ENCODE measurements at regions not wholly inside any gene's neighbourhood (a gene's known extent, or its start where the extent isn't known, plus 50 kb on each side); places are given as distances from the start of the nearest gene placed in this dataset.

- Histone ChIP-seq H4K20me1 (ENCODE audit: control insufficient read depth, insufficient read depth, low read length, poor library complexity, severe bottlenecking) (no peaks in the 10 kb centered on the region), H2AFZ (ENCODE audit: insufficient read depth, low read depth, low read length, poor library complexity, severe bottlenecking) (no peak overlapping the region), H3K4me1 (ENCODE audit: control insufficient read depth in 2 of 2, insufficient read depth in 2 of 2, low read length in 2 of 2) (no peaks in the 10 kb centered on the region), H3K27ac (ENCODE audit: low read length in 2 of 2) (no peak overlapping the region), H3K27me3 (replicated peaks in 1 of 4; ENCODE audit: control extremely low read depth in 1 of 4, control insufficient read depth in 3 of 4, insufficient read depth in 4 of 4, low read length in 3 of 4) (no peaks in the 10 kb centered on the region), H3K4me3 (ENCODE audit: control extremely low read depth in 1 of 5, extremely low read depth in 1 of 5, insufficient read depth in 1 of 5, low read depth in 2 of 5, low read length in 4 of 5) (no peak overlapping the region), H3K79me2 (ENCODE audit: control insufficient read depth, insufficient read depth, low read length) (no peaks in the 10 kb centered on the region), H3K4me2 (replicated peaks; ENCODE audit: low read depth, low read length, poor library complexity, severe bottlenecking) (no peak overlapping the region), H3K9me3 (ENCODE audit: control extremely low read depth in 1 of 3, control insufficient read depth in 2 of 3, insufficient read depth in 1 of 3, low read length in 2 of 3) (no peaks in the 10 kb centered on the region), H3K9ac (ENCODE audit: low read length) (no peak overlapping the region), H3K36me3 (replicated peaks in 1 of 2; ENCODE audit: control extremely low read depth in 1 of 2, control insufficient read depth in 1 of 2, extremely low read depth in 1 of 2, insufficient read depth in 2 of 2, low read length in 1 of 2) (no peaks in the 10 kb centered on the region)
- Mint-ChIP-seq H3K9me3 (ENCODE audit: insufficient read depth) (peaks cover 2% of the 10 kb centered on the region), H3K27ac (no peak overlapping the region), H3K4me1 (no peaks in the 10 kb centered on the region), H3K27me3 (no peaks in the 10 kb centered on the region), H3K4me3 (no peak overlapping the region)
- CTCF ChIA-PET, result no interaction called here
- intact Hi-C loops (cut with micrococcal nuclease), result no loop called here
- POLR2A ChIA-PET, result no interaction called here
- DNase-seq (no peak), ATAC-seq (ENCODE audit: low read depth) (no peak)
- TF ChIP-seq EZH2 (IDR thresholded peaks at IDR 0.05; ENCODE audit: borderline replicate concordance, insufficient read depth, low read depth, low read length, poor library complexity, severe bottlenecking) (no peak), CTCF (IDR thresholded peaks at IDR 0.05) (no peak)
Observed at GRCh38 chr15:36235173-36235572, 344.3 kb upstream of the CDIN1 start.

GRCh38 chr15:36239509-36239908 lies 339.9 kb upstream of the CDIN1 start:
- H3K27ac ChIP-seq (ENCODE audit: low read length in 2 of 2), result no peak overlapping the region
- H3K27me3 Mint-ChIP-seq, result no peaks in the 10 kb centered on the region
- H3K4me1 ChIP-seq (ENCODE audit: control insufficient read depth in 2 of 2, insufficient read depth in 2 of 2, low read length in 2 of 2), result no peaks in the 10 kb centered on the region
- no peak overlapping the region for H2AFZ ChIP-seq (ENCODE audit: insufficient read depth, low read depth, low read length, poor library complexity, severe bottlenecking)
- H3K36me3 ChIP-seq (replicated peaks in 1 of 2; ENCODE audit: control extremely low read depth in 1 of 2, control insufficient read depth in 1 of 2, extremely low read depth in 1 of 2, insufficient read depth in 2 of 2, low read length in 1 of 2), result no peaks in the 10 kb centered on the region
- H3K27ac Mint-ChIP-seq, result no peak overlapping the region
- no peak overlapping the region for H3K4me3 ChIP-seq (ENCODE audit: control extremely low read depth in 1 of 5, extremely low read depth in 1 of 5, insufficient read depth in 1 of 5, low read depth in 2 of 5, low read length in 4 of 5)
- peaks cover 7% of the 10 kb centered on the region for H3K9me3 Mint-ChIP-seq (ENCODE audit: insufficient read depth)
- POLR2A ChIA-PET, result no interaction called here
- no peaks in the 10 kb centered on the region for H3K79me2 ChIP-seq (ENCODE audit: control insufficient read depth, insufficient read depth, low read length)
- intact Hi-C loops (cut with micrococcal nuclease), result no loop called here
- no peaks in the 10 kb centered on the region for H4K20me1 ChIP-seq (ENCODE audit: control insufficient read depth, insufficient read depth, low read length, poor library complexity, severe bottlenecking)
- ATAC-seq (ENCODE audit: low read depth), result no peak
- H3K27me3 ChIP-seq (replicated peaks in 1 of 4; ENCODE audit: control extremely low read depth in 1 of 4, control insufficient read depth in 3 of 4, insufficient read depth in 4 of 4, low read length in 3 of 4), result no peaks in the 10 kb centered on the region
- no peak overlapping the region for H3K9ac ChIP-seq (ENCODE audit: low read length)
- H3K4me1 Mint-ChIP-seq, result no peaks in the 10 kb centered on the region
- WGBS (ENCODE audit: insufficient coverage), result 57% methylated on average over 1 of the region's 1 CpG
- DNase-seq, result no peak
- no peak overlapping the region for H3K4me2 ChIP-seq (replicated peaks; ENCODE audit: low read depth, low read length, poor library complexity, severe bottlenecking)
- no peak for TF ChIP-seq EZH2 (IDR thresholded peaks at IDR 0.05; ENCODE audit: borderline replicate concordance, insufficient read depth, low read depth, low read length, poor library complexity, severe bottlenecking)
- TF ChIP-seq CTCF (IDR thresholded peaks at IDR 0.05), result no peak
- no peak overlapping the region for H3K4me3 Mint-ChIP-seq
- peaks cover 0 to 1% (median 0%) of the 10 kb centered on the region in 3 donors for H3K9me3 ChIP-seq (ENCODE audit: control extremely low read depth in 1 of 3, control insufficient read depth in 2 of 3, insufficient read depth in 1 of 3, low read length in 2 of 3)
- CTCF ChIA-PET, result no interaction called here
